LNCaP clone FGC (cell line): ENCODE measurements at regions not wholly inside any gene's neighbourhood (a gene's known extent, or its start where the extent isn't known, plus 50 kb on each side); places are given as distances from the start of the nearest gene placed in this dataset.

Source experiments
- DNase-seq: peaks from one replicate; pipeline ENCODE4 v3.0.0-alpha.2; 2011; ENCODE audit warnings: low read depth
- H3K4me3 ChIP-seq: 2 replicates; pipeline ENCODE4 v1.5.1; 2011; ENCODE audit warnings: mild to moderate bottlenecking, low read depth, low read length, control low read depth
- TF ChIP-seq, protein P1 (sequence below): IDR thresholded peaks from 2 replicates; pipeline ENCODE4 v1.5.1; 2012; ENCODE audit warnings: mild to moderate bottlenecking; ENCODE audit not compliant: control insufficient read depth, insufficient read depth; ENCODE audit errors: extremely low read depth

DNA sequence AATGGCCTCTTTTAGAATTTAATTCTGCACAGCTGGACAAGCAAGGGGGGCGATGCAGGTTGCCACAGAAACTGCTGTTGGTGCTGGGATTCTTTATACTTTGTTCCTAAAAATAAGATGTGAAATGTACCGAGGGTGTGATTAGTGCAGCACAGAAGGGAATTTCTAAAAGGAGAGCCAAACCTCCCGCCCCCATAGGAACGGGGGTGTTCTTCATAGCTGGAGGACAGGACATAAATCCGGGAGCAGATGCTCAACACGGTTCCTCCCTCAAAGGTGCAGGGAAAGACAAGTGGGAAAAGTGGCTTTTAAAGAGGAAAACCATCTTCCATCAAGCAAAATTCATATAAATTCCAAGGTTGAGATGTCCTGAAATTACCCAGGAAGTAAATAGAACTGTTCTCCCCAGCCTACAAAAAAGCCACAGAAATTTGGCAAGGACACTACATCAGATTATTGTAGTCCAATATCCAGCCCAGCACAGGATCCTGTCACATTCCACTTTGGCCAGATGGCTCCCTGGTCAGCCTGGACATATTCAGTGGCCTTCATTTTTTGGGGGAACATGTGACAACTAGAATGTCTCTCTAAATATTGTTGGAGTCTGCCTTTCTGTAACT, 51.4 kb upstream of the TMX1 start:
- peak; percentile 53 for DNase-seq
- H3K4me3 ChIP-seq = no peak overlapping the region
- TF ChIP-seq, protein P1, sequence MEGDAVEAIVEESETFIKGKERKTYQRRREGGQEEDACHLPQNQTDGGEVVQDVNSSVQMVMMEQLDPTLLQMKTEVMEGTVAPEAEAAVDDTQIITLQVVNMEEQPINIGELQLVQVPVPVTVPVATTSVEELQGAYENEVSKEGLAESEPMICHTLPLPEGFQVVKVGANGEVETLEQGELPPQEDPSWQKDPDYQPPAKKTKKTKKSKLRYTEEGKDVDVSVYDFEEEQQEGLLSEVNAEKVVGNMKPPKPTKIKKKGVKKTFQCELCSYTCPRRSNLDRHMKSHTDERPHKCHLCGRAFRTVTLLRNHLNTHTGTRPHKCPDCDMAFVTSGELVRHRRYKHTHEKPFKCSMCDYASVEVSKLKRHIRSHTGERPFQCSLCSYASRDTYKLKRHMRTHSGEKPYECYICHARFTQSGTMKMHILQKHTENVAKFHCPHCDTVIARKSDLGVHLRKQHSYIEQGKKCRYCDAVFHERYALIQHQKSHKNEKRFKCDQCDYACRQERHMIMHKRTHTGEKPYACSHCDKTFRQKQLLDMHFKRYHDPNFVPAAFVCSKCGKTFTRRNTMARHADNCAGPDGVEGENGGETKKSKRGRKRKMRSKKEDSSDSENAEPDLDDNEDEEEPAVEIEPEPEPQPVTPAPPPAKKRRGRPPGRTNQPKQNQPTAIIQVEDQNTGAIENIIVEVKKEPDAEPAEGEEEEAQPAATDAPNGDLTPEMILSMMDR = no peak

DNA sequence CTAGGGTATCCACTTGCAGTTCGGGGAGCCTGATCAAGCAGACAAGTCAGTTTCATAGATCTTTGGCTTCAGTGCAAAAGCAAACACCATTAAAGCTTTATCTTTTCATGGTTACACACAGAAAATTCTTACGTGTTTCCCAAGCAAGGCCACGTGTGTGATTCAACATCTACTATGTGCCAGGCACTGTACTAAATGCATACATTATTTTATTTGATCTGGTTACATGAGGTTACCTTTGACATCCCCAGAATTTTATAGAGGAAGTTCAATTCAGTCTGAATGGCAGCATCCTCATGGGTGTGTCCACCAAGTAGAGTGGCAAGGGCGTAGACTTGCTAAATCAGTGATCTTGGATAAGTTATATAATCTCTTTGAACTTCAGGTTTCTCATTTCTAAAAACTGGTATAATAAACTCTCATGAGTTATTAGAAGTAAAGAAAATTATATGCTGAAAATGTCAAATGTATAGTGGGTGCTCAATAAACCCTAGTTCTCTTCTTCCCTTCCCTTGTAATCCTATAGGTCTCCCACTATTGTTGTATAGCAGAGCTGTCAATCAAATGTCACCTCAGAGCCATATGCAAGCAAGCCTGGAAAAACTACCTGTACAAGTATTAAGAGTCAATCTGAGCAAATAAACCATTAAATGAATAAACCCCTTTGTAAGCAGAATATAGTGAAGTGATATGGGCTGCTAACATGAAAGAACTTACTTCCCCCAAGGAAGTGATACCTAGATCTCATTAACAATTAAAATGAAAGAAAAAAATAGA, 50.3 kb upstream of the TMX1 start:
- H3K4me3 ChIP-seq = no peak overlapping the region
- TF ChIP-seq, protein P1 = no peak
- DNase-seq = peak; percentile 84
